ENCODE measurements at regions not wholly inside any gene's neighbourhood (a gene's known extent, or its start where the extent isn't known, plus 50 kb on each side); places are given as distances from the start of the nearest gene placed in this dataset.

DNA sequence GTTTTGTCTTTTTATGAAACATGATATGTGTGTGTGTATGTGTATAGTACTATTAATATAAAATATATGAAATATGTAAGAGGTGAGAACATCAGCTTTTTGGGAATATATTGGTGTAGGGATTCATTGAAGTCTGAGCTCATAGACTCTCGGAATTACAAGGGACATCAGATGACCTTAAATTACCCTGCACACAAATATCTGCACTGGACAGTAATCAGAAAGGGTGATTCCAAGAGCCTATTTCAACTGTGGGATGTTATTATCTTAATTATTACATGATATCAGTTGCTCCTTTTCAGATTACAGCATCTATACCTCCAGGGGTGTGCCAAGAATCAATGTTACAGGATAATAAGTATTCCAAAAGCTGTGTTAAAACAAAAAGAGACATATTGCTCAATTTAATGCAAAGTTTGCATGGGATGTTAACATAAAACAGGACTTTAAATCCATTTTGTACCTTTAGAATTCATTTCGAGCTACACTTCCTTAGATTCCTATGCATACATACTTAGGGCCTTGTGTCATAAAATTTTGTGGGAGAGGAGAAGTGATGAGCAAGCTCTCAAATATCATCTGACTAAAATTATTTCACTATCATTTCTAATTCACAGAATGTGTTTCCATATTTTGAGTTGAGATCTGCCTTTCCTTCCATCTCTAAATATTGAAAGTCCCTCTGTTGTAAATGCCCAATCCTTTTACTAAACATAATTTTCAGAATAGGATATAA, 365.2 kb downstream of the BRINP1 start:
- no peaks in the 10 kb centered on the region for H3K27me3 ChIP-seq (ENCODE audit: insufficient read depth, low read length)
- Mint-ChIP-seq H3K36me3 (ENCODE audit: low read depth, unreplicated experiment) (no peaks in the 10 kb centered on the region), H3K27ac (ENCODE audit: unreplicated experiment) (peak overlapping the region; percentile 96), H3K27me3 (ENCODE audit: low read depth, unreplicated experiment) (no peaks in the 10 kb centered on the region), H3K4me1 (ENCODE audit: low read depth, unreplicated experiment) (peaks cover 26% of the 10 kb centered on the region), H3K9me3 (ENCODE audit: unreplicated experiment) (no peaks in the 10 kb centered on the region), H3K4me3 (ENCODE audit: unreplicated experiment) (no peak overlapping the region)
- no peak overlapping the region for H2AFZ ChIP-seq (ENCODE audit: low read depth, low read length)
- DNase-seq (ENCODE audit: low read depth) (peak; percentile 72), FAIRE-seq (no peak)
- peak overlapping the region; percentile 69 for H3K27ac ChIP-seq (ENCODE audit: low read depth, low read length)
- peaks cover 16% of the 10 kb centered on the region for H3K4me1 ChIP-seq (ENCODE audit: insufficient read depth, low read length)
- H3K79me2 ChIP-seq (ENCODE audit: insufficient read depth, low read length): no peaks in the 10 kb centered on the region
- H3K9me3 ChIP-seq (ENCODE audit: insufficient read depth, low read depth, low read length): no peaks in the 10 kb centered on the region
- H3K4me3 ChIP-seq (ENCODE audit: insufficient read depth, low read depth, low read length): peak overlapping the region; percentile 7
- H3K9ac ChIP-seq (ENCODE audit: low read length): peak overlapping the region; percentile 44
- peak overlapping the region; percentile 65 for H3K4me2 ChIP-seq (ENCODE audit: low read length)
- TF ChIP-seq, protein P1, sequence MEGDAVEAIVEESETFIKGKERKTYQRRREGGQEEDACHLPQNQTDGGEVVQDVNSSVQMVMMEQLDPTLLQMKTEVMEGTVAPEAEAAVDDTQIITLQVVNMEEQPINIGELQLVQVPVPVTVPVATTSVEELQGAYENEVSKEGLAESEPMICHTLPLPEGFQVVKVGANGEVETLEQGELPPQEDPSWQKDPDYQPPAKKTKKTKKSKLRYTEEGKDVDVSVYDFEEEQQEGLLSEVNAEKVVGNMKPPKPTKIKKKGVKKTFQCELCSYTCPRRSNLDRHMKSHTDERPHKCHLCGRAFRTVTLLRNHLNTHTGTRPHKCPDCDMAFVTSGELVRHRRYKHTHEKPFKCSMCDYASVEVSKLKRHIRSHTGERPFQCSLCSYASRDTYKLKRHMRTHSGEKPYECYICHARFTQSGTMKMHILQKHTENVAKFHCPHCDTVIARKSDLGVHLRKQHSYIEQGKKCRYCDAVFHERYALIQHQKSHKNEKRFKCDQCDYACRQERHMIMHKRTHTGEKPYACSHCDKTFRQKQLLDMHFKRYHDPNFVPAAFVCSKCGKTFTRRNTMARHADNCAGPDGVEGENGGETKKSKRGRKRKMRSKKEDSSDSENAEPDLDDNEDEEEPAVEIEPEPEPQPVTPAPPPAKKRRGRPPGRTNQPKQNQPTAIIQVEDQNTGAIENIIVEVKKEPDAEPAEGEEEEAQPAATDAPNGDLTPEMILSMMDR (IDR thresholded peaks at IDR 0.05; ENCODE audit: insufficient read depth, low read depth, low read length): no peak
- TF ChIP-seq EZH2 (IDR thresholded peaks at IDR 0.05; ENCODE audit: insufficient read depth, low read length): no peak
- no peaks in the 10 kb centered on the region for H3K36me3 ChIP-seq (ENCODE audit: insufficient read depth, low read length)
- no peaks in the 10 kb centered on the region for H4K20me1 ChIP-seq (ENCODE audit: insufficient read depth, low read length)

DNA sequence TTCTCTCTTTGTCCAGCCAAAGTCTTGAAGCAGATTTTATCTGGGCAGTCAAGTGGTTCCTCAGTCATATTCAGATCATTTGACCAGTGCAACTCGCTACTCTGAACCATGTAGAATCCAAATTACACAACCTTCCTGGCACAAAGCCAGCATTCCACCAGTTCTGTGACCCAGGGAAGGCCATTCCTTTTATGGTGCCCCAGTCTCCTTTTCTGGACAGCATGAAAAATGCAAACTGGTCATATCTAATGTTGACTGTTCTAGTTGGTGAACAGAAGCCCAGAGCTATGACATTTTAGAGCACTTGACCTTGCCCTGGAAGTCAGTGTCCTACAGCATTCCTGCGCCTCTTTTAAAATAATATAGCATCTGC, 364.6 kb downstream of the BRINP1 start:
- H3K4me1 ChIP-seq (ENCODE audit: insufficient read depth, low read length): peaks cover 16% of the 10 kb centered on the region
- DNase-seq (ENCODE audit: low read depth) (peak; percentile 86), FAIRE-seq (peak; percentile 69)
- no peaks in the 10 kb centered on the region for H3K27me3 ChIP-seq (ENCODE audit: insufficient read depth, low read length)
- H3K36me3 ChIP-seq (ENCODE audit: insufficient read depth, low read length): no peaks in the 10 kb centered on the region
- no peaks in the 10 kb centered on the region for H3K9me3 ChIP-seq (ENCODE audit: insufficient read depth, low read depth, low read length)
- no peaks in the 10 kb centered on the region for H3K79me2 ChIP-seq (ENCODE audit: insufficient read depth, low read length)
- no peak overlapping the region for H3K4me3 ChIP-seq (ENCODE audit: insufficient read depth, low read depth, low read length)
- Mint-ChIP-seq H3K27me3 (ENCODE audit: low read depth, unreplicated experiment) (no peaks in the 10 kb centered on the region), H3K36me3 (ENCODE audit: low read depth, unreplicated experiment) (no peaks in the 10 kb centered on the region), H3K4me3 (ENCODE audit: unreplicated experiment) (no peak overlapping the region), H3K4me1 (ENCODE audit: low read depth, unreplicated experiment) (peaks cover 30% of the 10 kb centered on the region), H3K9me3 (ENCODE audit: unreplicated experiment) (no peaks in the 10 kb centered on the region), H3K27ac (ENCODE audit: unreplicated experiment) (peak overlapping the region; percentile 95)
- peak overlapping the region; percentile 44 for H3K9ac ChIP-seq (ENCODE audit: low read length)
- no peaks in the 10 kb centered on the region for H4K20me1 ChIP-seq (ENCODE audit: insufficient read depth, low read length)
- peak overlapping the region; percentile 69 for H3K27ac ChIP-seq (ENCODE audit: low read depth, low read length)
- H2AFZ ChIP-seq (ENCODE audit: low read depth, low read length): no peak overlapping the region
- H3K4me2 ChIP-seq (ENCODE audit: low read length): peak overlapping the region; percentile 65
- TF ChIP-seq, protein P1 (IDR thresholded peaks at IDR 0.05; ENCODE audit: insufficient read depth, low read depth, low read length): no peak
- TF ChIP-seq EZH2 (IDR thresholded peaks at IDR 0.05; ENCODE audit: insufficient read depth, low read length): no peak

DNA sequence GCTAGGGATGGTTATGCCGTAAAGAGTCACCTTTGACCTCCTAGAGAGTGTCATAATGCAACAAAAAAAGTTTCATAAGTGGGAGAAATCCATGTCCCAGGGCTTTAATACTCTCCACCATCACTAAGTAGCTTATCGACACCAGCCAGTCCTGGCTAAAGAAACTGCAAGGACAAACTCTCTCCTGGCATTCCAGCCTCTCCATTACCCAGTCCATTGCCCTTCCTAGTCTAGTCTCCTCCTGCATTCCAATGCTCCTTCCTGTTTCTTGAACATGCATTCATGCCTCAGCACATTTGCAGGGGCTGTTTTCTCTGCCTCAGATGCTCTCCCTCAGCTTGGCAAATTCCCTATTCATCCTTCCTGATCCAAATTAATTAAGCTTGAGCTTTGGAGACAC, 364.1 kb downstream of the BRINP1 start:
- no peaks in the 10 kb centered on the region for H3K27me3 Mint-ChIP-seq (ENCODE audit: low read depth, unreplicated experiment)
- H3K4me1 Mint-ChIP-seq (ENCODE audit: low read depth, unreplicated experiment): peaks cover 30% of the 10 kb centered on the region
- Histone ChIP-seq H3K4me3 (ENCODE audit: insufficient read depth, low read depth, low read length) (no peak overlapping the region), H3K79me2 (ENCODE audit: insufficient read depth, low read length) (no peaks in the 10 kb centered on the region), H2AFZ (ENCODE audit: low read depth, low read length) (no peak overlapping the region), H3K9me3 (ENCODE audit: insufficient read depth, low read depth, low read length) (no peaks in the 10 kb centered on the region), H3K4me2 (ENCODE audit: low read length) (peak overlapping the region; percentile 65), H4K20me1 (ENCODE audit: insufficient read depth, low read length) (no peaks in the 10 kb centered on the region), H3K36me3 (ENCODE audit: insufficient read depth, low read length) (no peaks in the 10 kb centered on the region), H3K4me1 (ENCODE audit: insufficient read depth, low read length) (peaks cover 16% of the 10 kb centered on the region), H3K27me3 (ENCODE audit: insufficient read depth, low read length) (no peaks in the 10 kb centered on the region), H3K9ac (ENCODE audit: low read length) (no peak overlapping the region), H3K27ac (ENCODE audit: low read depth, low read length) (peak overlapping the region; percentile 69)
- DNase-seq (ENCODE audit: low read depth) (peak; percentile 43), FAIRE-seq (no peak)
- peak overlapping the region; percentile 95 for H3K27ac Mint-ChIP-seq (ENCODE audit: unreplicated experiment)
- H3K4me3 Mint-ChIP-seq (ENCODE audit: unreplicated experiment): no peak overlapping the region
- H3K36me3 Mint-ChIP-seq (ENCODE audit: low read depth, unreplicated experiment): no peaks in the 10 kb centered on the region
- no peak for TF ChIP-seq EZH2 (IDR thresholded peaks at IDR 0.05; ENCODE audit: insufficient read depth, low read length)
- TF ChIP-seq, protein P1 (IDR thresholded peaks at IDR 0.05; ENCODE audit: insufficient read depth, low read depth, low read length): no peak
- no peaks in the 10 kb centered on the region for H3K9me3 Mint-ChIP-seq (ENCODE audit: unreplicated experiment)

Data from astrocyte (in vitro differentiated cells and primary cell).